Fibroblast of lung (primary cell): ENCODE measurements at regions not wholly inside any gene's neighbourhood (a gene's known extent, or its start where the extent isn't known, plus 50 kb on each side); places are given as distances from the start of the nearest gene placed in this dataset.

Experiments used
- DNase-seq, 2 donors: peaks; one replicate each; pipeline versions ENCODE4 v3.0.0 to v3.0.0-alpha.2; 2010; ENCODE audit warnings: low read depth in 2 of 2
- H2AFZ ChIP-seq: 2 replicates; pipeline ENCODE4 v1.5.1; 2012; ENCODE audit warnings: low read length, control low read depth, inconsistent platforms
- H3K27ac ChIP-seq: 2 replicates; pipeline ENCODE4 v1.5.1; 2011; ENCODE audit warnings: low read length, control low read depth; ENCODE audit not compliant: insufficient read depth
- H3K27me3 ChIP-seq: 2 replicates; pipeline ENCODE4 v1.5.1; 2011; ENCODE audit warnings: mild to moderate bottlenecking, low read length; ENCODE audit not compliant: control insufficient read depth, insufficient read depth
- H3K36me3 ChIP-seq: 2 replicates; pipeline ENCODE4 v1.5.1; 2011; ENCODE audit warnings: low read length; ENCODE audit not compliant: control insufficient read depth, insufficient read depth
- H3K4me1 ChIP-seq: 2 replicates; pipeline ENCODE4 v1.5.1; 2011; ENCODE audit warnings: low read length; ENCODE audit not compliant: control insufficient read depth, insufficient read depth; ENCODE audit errors: extremely low read depth
- H3K4me2 ChIP-seq: 2 replicates; pipeline ENCODE4 v1.5.1; 2011; ENCODE audit warnings: low read length, control low read depth; ENCODE audit not compliant: insufficient read depth; ENCODE audit errors: extremely low read depth
- H3K4me3 ChIP-seq, 4 experiments: fragments of 200-600 bp in 1 of 4; sonication (generic) in 1 of 4; replicated peaks in 1 of 4; 2 replicates each; pipeline ENCODE4 v1.5.1; 2011 to 2016; ENCODE audit warnings: low read length in 4 of 4, low read depth in 3 of 4, mild to moderate bottlenecking in 3 of 4, control low read depth in 2 of 4, inconsistent platforms in 1 of 4, mixed read lengths in 1 of 4; ENCODE audit not compliant: insufficient read depth in 1 of 4; ENCODE audit errors: control extremely low read depth in 1 of 4
- H3K79me2 ChIP-seq: 2 replicates; pipeline ENCODE4 v1.5.1; 2012; ENCODE audit warnings: mild to moderate bottlenecking, low read length, inconsistent platforms; ENCODE audit not compliant: control insufficient read depth, insufficient read depth
- H3K9ac ChIP-seq: 2 replicates; pipeline ENCODE4 v1.5.1; 2011; ENCODE audit warnings: mild to moderate bottlenecking, low read length, control low read depth; ENCODE audit not compliant: insufficient read depth
- H3K9me3 ChIP-seq: 2 replicates; pipeline ENCODE4 v1.5.1; 2012; ENCODE audit warnings: low read depth, low read length; ENCODE audit not compliant: control insufficient read depth, insufficient read depth
- H4K20me1 ChIP-seq: 2 replicates; pipeline ENCODE4 v1.5.1; 2011; ENCODE audit warnings: low read length; ENCODE audit not compliant: control insufficient read depth, insufficient read depth; ENCODE audit errors: extremely low read depth
- EZH2 ChIP-seq: IDR thresholded peaks from 2 replicates; pipeline ENCODE4 v1.5.1; 2012; ENCODE audit warnings: low read length, control low read depth, mild to moderate bottlenecking; ENCODE audit errors: missing control alignments
- TF ChIP-seq, protein P1 (sequence below), 2 donors: IDR thresholded peaks in 1 of 2; conservative IDR thresholded peaks in 1 of 2; 1 replicate in 1 of 2; 2 replicates in 1 of 2; pipeline ENCODE4 v1.5.1; 2011 to 2012; ENCODE audit warnings: low read length in 2 of 2, control low read depth in 1 of 2, inconsistent platforms in 1 of 2, low read depth in 1 of 2, mild to moderate bottlenecking in 1 of 2

DNA sequence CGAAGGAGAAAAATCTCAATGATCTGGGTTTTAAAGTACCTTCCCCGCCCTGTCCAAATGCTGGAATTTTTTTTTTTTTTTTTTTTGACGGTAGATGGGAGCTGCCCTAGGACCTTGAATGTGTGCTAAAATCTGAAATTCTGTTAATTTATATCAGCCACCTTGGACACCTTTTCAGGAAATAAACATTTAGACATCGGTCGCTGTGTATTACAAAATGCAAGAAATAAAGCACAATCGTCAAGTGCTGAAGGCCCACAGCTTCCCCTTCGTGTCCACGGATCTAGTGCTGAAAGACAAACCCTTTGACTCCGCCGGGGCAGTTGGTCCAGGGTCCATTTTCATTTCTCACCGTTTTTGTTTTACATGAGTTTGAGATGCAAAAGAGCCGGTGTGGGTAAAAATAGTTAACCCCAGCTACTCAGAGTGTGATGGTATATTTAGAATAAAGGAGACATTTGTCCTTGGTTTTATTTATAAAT lies 90.2 kb upstream of the CHD2 start:
- H3K36me3 ChIP-seq, result no peaks in the 10 kb centered on the region
- no peaks in the 10 kb centered on the region for H4K20me1 ChIP-seq
- DNase-seq, result peak; percentile 61 to 67
- no peaks in the 10 kb centered on the region for H3K79me2 ChIP-seq
- no peak for TF ChIP-seq EZH2
- TF ChIP-seq, protein P1, sequence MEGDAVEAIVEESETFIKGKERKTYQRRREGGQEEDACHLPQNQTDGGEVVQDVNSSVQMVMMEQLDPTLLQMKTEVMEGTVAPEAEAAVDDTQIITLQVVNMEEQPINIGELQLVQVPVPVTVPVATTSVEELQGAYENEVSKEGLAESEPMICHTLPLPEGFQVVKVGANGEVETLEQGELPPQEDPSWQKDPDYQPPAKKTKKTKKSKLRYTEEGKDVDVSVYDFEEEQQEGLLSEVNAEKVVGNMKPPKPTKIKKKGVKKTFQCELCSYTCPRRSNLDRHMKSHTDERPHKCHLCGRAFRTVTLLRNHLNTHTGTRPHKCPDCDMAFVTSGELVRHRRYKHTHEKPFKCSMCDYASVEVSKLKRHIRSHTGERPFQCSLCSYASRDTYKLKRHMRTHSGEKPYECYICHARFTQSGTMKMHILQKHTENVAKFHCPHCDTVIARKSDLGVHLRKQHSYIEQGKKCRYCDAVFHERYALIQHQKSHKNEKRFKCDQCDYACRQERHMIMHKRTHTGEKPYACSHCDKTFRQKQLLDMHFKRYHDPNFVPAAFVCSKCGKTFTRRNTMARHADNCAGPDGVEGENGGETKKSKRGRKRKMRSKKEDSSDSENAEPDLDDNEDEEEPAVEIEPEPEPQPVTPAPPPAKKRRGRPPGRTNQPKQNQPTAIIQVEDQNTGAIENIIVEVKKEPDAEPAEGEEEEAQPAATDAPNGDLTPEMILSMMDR (conservative IDR thresholded peaks at IDR 0.05 in 1 of 2, IDR thresholded peaks at IDR 0.05 in 1 of 2; ENCODE audit: low read depth in 1 of 2, low read length in 2 of 2), result no peak
- H3K4me1 ChIP-seq, result peaks cover 3% of the 10 kb centered on the region
- peak overlapping the region; percentile 94 for H3K27ac ChIP-seq
- H3K9ac ChIP-seq, result peak overlapping the region; percentile 78
- no peaks in the 10 kb centered on the region for H3K27me3 ChIP-seq
- H2AFZ ChIP-seq, result no peak overlapping the region
- peak overlapping the region; percentile 45 to 78 (median 57) for H3K4me3 ChIP-seq
- H3K4me2 ChIP-seq, result peak overlapping the region; percentile 98
- no peaks in the 10 kb centered on the region for H3K9me3 ChIP-seq

DNA sequence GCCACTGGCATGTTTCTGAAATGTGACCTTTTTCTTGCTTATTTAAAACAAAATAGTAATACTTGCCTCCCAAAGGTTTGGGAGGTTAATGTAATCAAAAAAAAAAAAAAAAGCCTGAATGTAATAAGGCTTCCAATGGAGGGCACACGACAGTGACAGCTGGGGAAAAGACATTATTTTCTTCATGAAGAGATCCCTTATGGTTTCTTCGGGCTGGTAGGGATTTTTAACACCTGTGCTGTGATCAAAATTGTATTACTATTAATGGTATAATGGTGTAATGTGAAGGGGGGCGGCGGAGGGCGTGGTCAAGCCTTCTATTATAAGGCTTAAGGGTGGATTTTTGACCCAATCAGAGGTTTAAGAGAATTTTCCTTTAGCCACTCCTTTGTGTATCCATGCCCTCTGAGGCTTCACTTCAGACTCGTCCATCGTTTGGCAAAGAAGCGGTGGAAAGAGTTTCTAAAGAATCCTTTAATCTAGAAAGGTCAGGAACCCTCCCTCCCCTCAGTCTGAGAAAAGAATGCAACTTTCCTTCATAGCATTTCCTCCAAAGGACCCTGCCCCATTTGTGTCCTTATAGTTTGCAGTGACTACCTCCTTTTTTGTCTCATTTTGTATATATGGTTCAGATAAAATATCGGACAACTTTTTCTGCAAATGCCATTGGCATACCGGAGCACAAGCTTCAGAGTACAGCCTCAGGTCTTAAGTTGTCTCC lies 89.5 kb upstream of the CHD2 start:
- no peaks in the 10 kb centered on the region for H3K27me3 ChIP-seq
- TF ChIP-seq, protein P1 (conservative IDR thresholded peaks at IDR 0.05 in 1 of 2, IDR thresholded peaks at IDR 0.05 in 1 of 2; ENCODE audit: low read depth in 1 of 2, low read length in 2 of 2), result no peak
- TF ChIP-seq EZH2, result no peak
- H3K4me2 ChIP-seq, result peak overlapping the region; percentile 98
- peak overlapping the region; percentile 94 for H3K27ac ChIP-seq
- H4K20me1 ChIP-seq, result no peaks in the 10 kb centered on the region
- no peaks in the 10 kb centered on the region for H3K36me3 ChIP-seq
- no peaks in the 10 kb centered on the region for H3K79me2 ChIP-seq
- H3K9ac ChIP-seq, result no peak overlapping the region
- H3K9me3 ChIP-seq, result no peaks in the 10 kb centered on the region
- H2AFZ ChIP-seq, result peak overlapping the region; percentile 12
- peaks cover 3% of the 10 kb centered on the region for H3K4me1 ChIP-seq
- H3K4me3 ChIP-seq, result peak overlapping the region; percentile 16 to 78 (median 52)
- DNase-seq, result peak; percentile 82 to 85

DNA sequence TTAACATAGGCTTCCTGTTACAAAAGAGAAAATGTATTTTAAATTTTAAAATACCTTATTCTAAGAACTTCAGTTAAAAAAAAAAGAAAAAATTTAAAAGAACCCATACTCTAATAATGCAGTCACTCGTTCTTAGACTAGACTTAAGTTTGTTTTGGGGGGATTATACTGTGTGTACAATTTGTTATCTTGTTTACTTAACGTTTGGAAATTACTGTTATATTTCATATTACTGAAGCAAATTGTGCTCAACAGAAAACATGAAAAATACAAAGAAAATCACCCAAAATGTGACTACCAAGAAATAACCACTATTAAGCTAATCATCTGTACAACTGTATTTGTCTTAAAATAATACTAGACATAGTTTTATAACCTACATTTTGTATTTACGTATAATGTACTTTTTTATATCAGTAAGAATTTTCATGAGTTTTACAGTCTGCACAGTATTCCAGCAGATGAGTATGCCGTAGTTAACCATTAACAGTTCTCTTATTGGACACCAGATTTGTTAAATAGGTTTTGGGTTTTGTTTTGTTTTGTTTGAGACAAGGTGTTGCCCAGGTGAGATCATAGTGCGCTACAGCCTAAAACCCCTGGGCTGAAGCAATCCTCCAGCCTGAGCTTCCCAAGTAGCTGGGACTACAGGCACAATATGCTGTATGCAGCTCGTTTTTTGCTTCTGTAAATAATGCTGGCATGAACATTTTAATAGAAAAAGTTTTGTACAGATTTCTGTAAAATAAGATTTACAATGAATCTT lies 88.8 kb upstream of the CHD2 start:
- Histone ChIP-seq H3K27ac (peak overlapping the region; percentile 3), H4K20me1 (no peaks in the 10 kb centered on the region), H3K4me2 (peak overlapping the region; percentile 98), H3K4me1 (peaks cover 3% of the 10 kb centered on the region), H3K27me3 (no peaks in the 10 kb centered on the region), H3K4me3 (peak overlapping the region; percentile 14 to 78 (median 38)), H3K36me3 (no peaks in the 10 kb centered on the region), H3K9me3 (no peaks in the 10 kb centered on the region), H2AFZ (no peak overlapping the region), H3K9ac (no peak overlapping the region), H3K79me2 (no peaks in the 10 kb centered on the region)
- TF ChIP-seq, protein P1 (conservative IDR thresholded peaks at IDR 0.05 in 1 of 2, IDR thresholded peaks at IDR 0.05 in 1 of 2; ENCODE audit: low read depth in 1 of 2, low read length in 2 of 2), result no peak
- no peak for TF ChIP-seq EZH2
- DNase-seq, result peak in 1 of 2 donors; percentile 23
